Esophagus muscularis mucosa (tissue), 4 donors: ENCODE measurements at regions not wholly inside any gene's neighbourhood (a gene's known extent, or its start where the extent isn't known, plus 50 kb on each side); places are given as distances from the start of the nearest gene placed in this dataset.
"Not testable (repeated sequence)": the region's sequence is repeated elsewhere in the genome, so short reads cannot be mapped to it uniquely, and the experiment has no call there.

ENCODE experiments used
- CTCF ChIP-seq, 3 experiments: fragments of 200-600 bp in 2 of 3; fragments of 450-650 bp in 1 of 3; sonication (generic) in 2 of 3; IDR thresholded peaks; one replicate each; pipeline ENCODE4 v1.5.1; 2017 to 2019; ENCODE audit warnings: antibody characterized with exemption in 3 of 3, mild to moderate bottlenecking in 2 of 3, moderate library complexity in 1 of 3
- EP300 ChIP-seq: sonication (generic); formaldehyde crosslinking; IDR thresholded peaks from one replicate; pipeline ENCODE4 v1.6.1; 2017; ENCODE audit warnings: antibody characterized with exemption
- POLR2AphosphoS5 ChIP-seq, 2 donors: sonication (generic); formaldehyde crosslinking; IDR thresholded peaks; one replicate each; pipeline ENCODE4 v1.6.1; 2017; ENCODE audit warnings: antibody characterized with exemption in 2 of 2

DNA sequence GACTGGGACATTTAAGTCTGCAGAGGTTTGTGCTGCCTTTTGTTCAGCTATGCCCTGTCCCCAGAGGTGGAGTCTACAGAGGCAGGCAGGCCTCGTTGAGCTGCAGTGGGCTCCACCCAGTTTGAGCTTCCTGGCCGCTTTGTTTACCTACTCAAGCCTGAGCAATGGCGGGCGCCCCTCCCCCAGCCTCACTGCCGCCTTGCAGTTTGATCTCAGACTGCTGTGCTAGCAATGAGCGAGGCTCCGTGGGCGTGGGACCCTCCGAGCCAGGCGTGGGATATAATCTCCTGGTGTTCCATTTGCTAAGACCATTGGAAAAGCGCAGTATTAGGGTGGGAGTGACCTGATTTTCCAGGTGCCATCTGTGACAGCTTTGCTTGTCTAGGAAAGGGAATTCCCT is 296.7 kb downstream of the KLF13 start:
- TF ChIP-seq CTCF (IDR thresholded peaks at IDR 0.05); POLR2AphosphoS5 (IDR thresholded peaks at IDR 0.05); EP300: not testable (repeated sequence)
